Gastroesophageal sphincter (tissue), 3 donors: ENCODE measurements at regions not wholly inside any gene's neighbourhood (a gene's known extent, or its start where the extent isn't known, plus 50 kb on each side); places are given as distances from the start of the nearest gene placed in this dataset.

Experiments used
- EP300 ChIP-seq: sonication (generic); formaldehyde crosslinking; IDR thresholded peaks from one replicate; pipeline ENCODE4 v1.6.1; 2017; ENCODE audit warnings: antibody characterized with exemption, mild to moderate bottlenecking
- POLR2A ChIP-seq, 2 donors: fragments of 450-650 bp; IDR thresholded peaks; one replicate each; pipeline ENCODE4 v1.6.1; 2017; ENCODE audit warnings: antibody characterized with exemption in 2 of 2, mild to moderate bottlenecking in 2 of 2, moderate library complexity in 1 of 2
- TF ChIP-seq, protein P1 (sequence below), 4 experiments: fragments of 200-600 bp in 2 of 4; fragments of 450-650 bp in 2 of 4; sonication (generic) in 1 of 4; IDR thresholded peaks; one replicate each; pipeline ENCODE4 v1.5.1; 2017 to 2019; ENCODE audit warnings: antibody characterized with exemption in 4 of 4, mild to moderate bottlenecking in 2 of 4, moderate library complexity in 2 of 4

DNA sequence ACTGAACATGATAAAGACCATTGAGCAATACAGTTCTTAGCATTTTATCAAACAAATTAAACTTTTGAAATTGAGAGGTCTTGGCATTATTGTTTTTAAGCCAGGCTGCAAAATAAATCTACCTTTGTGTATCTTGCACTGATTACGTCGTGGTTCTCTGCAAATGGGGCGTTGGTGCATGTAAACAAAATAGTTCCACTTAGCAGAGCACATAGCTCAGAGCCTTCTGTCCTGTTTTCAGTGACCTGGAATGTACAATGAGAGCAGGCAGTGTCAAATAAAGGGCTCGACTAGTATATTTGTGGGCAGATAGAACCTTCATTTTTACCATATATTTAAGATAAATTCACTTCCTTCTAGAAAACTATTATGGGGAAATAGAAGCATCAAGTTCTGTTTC, 333.9 kb upstream of the SMIM30 start:
- TF ChIP-seq, protein P1, sequence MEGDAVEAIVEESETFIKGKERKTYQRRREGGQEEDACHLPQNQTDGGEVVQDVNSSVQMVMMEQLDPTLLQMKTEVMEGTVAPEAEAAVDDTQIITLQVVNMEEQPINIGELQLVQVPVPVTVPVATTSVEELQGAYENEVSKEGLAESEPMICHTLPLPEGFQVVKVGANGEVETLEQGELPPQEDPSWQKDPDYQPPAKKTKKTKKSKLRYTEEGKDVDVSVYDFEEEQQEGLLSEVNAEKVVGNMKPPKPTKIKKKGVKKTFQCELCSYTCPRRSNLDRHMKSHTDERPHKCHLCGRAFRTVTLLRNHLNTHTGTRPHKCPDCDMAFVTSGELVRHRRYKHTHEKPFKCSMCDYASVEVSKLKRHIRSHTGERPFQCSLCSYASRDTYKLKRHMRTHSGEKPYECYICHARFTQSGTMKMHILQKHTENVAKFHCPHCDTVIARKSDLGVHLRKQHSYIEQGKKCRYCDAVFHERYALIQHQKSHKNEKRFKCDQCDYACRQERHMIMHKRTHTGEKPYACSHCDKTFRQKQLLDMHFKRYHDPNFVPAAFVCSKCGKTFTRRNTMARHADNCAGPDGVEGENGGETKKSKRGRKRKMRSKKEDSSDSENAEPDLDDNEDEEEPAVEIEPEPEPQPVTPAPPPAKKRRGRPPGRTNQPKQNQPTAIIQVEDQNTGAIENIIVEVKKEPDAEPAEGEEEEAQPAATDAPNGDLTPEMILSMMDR (IDR thresholded peaks at IDR 0.05) = no peak
- TF ChIP-seq POLR2A (IDR thresholded peaks at IDR 0.05) (no peak), EP300 (no peak)
